GM18498 (cell line): ENCODE measurements at regions not wholly inside any gene's neighbourhood (a gene's known extent, or its start where the extent isn't known, plus 50 kb on each side); places are given as distances from the start of the nearest gene placed in this dataset.

Source experiments
- ATAC-seq: cut with Tn5 transposase; IDR thresholded peaks from one replicate; pipeline ENCODE4 v1.9.1; 2021; ENCODE audit warnings: mild to moderate bottlenecking, moderate library complexity; ENCODE audit not compliant: unreplicated experiment

DNA sequence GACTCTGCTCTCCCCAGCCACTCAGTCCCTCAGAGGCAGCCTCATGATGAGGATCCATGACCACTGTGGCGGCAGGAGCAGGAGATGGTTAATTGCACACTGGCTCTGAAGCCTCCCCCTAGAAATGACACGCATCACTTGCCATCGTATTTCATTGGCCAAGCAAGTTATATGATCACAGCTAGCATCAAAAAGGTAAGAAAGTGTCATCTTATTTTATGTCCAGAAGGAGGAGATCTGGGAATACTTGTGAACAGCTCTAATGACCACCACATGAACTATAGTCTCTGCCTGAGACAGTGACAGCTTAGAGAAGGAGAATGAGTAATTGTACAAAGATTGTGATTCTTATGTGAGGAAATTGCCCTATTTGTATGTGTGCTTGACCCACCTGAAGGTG lies 363.4 kb downstream of the NUAK1 start:
- ATAC-seq = no peak

DNA sequence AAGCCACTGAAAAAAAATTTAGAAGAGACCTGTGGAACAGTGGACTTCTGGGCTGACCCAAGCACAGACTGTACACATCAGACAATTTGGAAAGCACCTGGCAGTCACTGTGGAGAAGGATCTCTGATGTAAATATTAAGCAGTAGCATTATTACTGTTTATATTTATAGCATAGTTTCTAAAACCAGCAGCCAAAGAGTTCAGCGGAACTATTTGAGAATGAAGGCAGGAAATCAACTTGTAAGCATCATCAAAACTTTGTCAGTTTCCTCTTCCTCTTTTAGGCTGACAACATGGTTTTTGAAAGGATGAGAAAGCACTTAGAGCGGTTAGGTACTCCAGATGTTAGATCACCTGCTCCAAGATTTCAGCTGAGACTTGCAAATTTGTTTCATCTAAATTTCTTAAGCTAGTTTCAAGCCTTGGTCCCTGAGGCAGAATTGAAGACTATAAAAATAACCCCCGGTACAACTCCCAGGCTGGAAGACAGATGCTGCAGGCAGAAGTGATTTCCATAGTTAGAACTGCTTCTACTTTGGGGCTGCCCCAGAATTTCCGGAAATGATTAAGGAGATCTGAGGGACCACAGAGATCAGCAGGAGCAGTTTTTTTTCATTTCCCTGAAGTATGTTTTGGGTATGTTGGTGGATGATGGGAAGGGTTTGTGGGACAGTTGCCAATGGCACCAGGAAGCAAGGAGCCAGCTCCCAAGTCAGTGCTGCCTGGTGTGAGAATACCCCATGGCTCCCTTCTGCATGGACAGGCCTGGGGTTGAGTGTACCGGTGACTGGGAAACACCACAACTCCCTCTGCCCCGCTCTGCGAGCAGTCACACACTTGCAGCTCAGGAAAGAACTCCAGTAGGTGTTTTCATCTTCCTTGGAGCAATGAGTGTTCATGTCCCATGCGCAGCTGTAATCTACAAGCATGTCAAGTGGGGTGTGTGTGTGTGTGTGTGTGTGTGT lies 354.5 kb downstream of the NUAK1 start:
- no peak for ATAC-seq

DNA sequence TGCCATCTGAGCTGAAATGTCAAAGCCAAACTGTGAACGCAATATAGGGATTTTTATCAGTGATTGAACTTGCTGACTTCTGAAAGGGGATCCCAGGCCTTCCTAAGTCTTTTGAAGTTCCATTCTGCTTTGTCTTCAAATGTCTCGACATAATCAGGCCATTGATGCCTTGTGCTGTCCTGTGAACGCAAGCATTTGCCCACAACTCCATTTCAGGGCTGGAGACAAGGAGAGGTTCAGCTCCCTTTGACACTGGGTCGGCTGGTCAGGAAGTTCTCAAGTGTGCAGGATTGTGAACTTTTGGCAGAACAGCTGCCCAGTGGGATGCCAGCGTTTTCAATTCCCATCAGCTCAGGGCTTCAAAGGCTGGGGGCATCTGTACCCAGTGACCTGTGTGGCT lies 345.3 kb downstream of the NUAK1 start:
- ATAC-seq = no peak

DNA sequence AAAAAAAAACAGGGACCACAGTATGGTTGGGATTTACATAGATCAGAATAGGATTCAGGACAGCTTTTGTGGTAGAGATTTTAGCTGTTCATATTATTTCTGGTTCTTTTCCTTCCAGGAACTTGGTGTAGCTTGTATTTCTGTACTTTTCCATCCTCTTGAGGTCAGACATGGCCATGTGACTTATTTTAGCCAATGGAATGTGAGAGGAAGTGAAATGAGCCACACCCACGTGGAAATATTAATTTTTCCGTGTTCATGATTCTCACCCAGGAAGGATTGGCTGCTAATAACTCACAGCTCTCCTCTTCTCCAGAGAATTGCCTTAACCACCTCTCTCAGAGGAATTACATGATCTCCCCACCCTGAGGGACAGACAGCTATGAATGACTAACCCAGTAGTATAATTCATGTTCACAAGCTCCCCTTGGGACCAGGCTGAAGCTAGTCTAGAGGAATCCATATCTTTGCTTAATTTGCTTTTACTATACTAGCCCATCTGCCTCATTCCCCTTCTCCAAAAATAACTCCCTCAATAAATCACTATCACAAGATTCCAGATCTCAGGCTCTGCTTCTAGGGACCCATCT lies 340.4 kb downstream of the NUAK1 start:
- no peak for ATAC-seq

DNA sequence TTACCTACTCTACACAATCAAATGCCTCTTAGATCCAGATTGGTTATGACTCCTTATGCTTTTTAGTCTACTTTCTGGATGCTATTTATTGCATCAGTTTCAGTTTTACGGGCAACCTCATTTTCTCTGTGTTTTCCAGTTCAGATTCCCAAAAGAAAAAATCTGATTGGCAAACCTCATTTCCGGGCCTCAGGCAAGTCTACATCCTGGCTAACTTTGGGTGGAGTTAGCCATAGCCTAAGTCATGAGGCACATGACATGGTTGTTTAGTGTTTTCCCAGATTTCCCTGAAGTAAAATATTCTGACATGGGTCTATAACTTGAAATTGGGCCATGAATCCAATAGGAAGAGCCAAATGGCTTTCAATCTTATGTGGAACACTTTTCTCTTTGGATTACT lies 339.7 kb downstream of the NUAK1 start:
- no peak for ATAC-seq

DNA sequence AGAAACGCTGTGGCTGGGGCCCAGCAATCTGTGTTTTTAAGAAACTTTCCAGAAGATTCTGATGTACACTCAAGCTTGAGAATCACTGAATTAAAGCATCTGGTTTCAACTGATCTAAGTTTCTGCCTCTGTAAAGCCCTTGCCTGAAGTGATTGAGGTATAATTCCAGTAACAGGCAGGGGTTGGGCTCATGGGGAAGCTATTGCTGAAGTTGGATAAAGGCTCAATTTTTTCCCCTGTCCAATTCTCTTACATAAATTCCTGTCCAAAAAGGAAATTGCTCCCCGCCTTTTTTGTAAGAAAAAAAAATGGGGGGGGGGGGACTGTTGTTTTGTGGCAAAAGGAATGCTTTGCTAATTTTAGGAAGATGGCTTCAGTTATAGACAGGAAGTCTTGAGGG lies 337.4 kb downstream of the NUAK1 start:
- no peak for ATAC-seq

DNA sequence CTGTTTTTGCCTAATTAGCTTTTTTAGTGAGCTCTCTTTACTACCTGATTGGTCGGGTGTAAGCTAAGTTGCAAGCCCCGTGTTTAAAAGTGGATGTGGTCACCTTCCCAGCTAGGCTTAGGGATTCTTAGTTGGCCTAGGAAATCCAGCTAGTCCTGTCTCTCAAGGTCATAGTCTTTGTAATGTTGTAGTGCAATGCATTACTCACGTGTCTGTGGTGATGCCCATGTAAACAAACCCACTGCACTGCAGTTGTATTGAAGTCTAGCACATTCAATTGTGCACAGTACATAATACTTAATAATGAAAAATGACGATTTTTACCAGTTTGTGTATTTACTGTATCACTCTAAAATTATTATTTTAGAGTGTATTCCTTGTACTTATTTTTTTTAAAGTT lies 335.5 kb downstream of the NUAK1 start:
- no peak for ATAC-seq

DNA sequence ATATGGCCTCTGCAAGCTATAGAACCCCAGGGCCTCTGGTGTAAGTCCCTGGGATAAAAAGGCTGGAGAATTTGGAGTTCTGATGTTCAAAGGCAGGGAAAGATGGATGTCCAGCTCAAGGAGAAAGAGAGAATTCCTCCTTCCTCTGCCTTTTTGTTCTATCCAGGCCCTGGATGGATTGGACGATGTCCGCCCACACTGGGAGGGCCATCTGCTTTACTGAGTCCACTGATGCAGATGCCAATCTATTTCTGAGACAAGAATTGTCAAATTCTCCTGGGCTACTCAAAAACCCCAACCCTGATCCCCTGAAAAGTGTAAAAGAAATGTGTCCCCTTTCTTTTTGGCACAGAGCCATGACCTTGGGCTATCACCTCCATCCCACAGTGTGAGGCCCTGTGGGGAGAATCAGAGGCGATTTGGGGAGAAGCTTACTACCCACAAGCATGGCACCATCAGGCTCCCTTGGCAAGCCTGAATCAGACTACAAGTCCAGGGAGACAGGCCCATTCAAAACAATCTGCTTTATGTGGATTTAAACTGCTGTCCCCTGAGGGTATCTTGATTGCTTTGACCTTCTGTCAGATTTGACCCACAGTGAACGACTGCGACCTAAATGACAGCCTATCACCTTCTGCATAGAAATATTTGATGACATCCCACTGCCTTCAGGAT lies 334.0 kb downstream of the NUAK1 start:
- ATAC-seq = no peak

DNA sequence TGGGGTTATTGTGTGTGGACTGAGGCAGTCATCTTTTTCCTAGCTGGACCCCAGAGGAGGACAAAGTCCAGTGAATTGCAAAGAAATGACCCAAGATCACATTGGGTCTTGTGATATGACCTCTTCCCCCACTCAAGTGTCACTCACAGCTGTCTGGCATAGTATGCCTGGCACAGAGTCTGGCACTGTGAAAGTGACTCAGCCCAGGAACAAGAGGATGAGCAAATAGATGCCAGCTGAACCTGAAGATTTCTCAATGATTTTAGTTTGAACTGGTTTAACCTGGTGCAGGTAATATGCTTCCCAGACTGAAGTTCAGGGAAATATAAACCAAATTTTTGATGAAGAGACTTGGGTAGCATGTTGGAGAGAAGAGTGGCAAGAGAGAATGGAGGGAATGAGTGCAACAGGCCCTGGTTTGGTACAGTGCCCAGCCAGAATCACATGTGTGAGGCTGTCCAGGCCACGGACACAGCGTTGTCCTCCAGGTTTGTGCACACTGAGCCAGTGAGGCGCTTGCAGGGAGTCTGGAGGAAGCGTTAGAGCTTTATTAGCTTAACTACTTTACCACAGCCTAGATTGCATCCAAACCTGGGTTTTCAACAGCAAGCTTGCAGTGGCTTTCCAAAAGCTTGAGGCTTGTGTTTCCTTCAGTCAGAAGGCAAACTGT lies 332.9 kb downstream of the NUAK1 start:
- no peak for ATAC-seq

DNA sequence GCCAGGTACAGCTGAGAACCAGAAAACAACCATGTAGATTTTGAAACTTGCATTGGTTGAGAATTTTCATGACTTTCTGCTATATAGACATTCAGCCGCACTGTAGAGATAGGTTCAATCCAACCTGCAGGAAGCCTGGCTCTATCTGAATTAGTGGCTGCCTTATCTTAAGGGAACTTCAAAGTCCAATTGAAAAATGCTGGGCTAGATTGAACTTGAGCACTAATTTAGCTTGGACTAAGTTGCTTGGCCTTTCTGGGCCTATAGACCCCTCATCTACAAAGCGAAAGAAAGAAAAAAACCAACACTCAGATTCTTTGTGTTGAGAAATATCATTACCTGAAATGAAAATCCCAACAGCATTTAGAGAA lies 332.4 kb downstream of the NUAK1 start:
- ATAC-seq = no peak

DNA sequence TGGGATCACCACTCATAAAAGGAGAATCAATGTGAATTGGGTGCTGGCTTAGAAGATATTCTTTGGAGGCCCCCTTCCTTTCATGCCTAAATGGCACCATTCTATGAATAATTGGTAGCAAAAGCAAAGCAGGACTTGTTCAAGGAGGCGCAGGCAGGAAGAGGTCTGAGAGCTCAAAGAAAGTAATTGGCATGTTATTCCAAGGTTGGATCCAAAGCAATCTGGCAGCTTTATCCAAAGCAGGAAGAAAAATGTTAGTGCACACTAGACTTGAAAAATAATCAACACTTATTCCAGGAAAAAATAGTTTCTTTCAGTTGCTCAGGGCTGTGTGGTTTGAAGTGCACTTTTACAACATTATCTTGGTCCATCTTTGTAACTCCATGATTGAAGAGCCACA lies 326.4 kb downstream of the NUAK1 start:
- ATAC-seq = no peak

DNA sequence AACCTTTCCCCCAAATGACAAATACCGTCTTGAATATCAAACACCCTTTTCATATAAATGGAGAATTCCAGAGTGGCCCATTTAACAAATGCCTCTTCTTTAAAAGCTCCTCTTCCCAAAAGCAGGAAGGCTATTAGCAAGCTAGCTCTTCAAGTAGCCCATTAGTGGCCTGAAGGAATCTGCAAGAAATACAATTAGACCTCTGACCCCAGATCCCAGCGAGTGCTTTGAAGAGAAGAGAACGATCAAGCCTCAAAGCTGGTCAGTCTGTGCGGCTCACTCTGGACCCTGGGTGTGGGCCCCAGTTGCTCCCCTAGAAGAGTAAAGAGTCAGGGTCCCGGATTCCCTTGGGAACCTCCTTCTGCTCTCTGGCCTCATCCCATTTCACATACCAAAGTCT lies 325.6 kb downstream of the NUAK1 start:
- no peak for ATAC-seq

DNA sequence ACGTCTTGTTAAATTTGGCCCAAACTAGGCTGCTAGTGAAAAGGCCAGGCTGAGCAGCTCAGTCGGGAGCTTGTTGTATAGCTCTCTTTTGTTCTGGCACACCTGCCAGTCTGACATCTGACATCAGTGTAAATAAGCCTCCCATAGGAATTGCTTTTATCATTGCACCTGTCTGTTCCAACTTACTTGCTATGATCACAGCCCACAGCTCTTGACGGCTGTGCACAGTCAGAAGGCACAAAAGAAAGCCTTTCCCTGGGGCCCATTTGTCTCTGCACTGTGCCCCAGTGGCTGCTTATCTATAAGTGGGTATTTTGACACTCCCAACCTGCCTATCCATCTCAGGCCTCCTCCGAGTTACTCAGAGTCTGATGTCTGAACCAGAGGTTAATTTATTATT lies 324.5 kb downstream of the NUAK1 start:
- ATAC-seq = no peak

DNA sequence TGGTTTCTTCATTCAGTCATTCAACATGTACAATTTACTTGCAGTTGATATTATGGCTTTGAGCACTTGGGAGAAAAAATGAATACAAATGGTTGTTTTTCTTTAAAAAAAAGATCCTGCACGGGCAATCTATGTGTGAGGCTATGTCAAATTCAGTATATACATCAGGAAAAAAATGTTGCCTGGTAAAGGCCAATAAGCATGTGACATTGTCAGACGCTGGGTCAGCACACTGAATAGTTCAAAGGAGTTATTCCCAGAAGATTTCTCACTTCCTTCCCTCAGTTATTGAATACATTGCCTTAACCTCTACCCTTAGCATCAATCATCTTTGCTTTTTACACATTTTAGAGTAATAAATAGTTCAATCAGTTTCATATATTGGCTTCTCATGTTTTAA lies 319.2 kb downstream of the NUAK1 start:
- no peak for ATAC-seq

DNA sequence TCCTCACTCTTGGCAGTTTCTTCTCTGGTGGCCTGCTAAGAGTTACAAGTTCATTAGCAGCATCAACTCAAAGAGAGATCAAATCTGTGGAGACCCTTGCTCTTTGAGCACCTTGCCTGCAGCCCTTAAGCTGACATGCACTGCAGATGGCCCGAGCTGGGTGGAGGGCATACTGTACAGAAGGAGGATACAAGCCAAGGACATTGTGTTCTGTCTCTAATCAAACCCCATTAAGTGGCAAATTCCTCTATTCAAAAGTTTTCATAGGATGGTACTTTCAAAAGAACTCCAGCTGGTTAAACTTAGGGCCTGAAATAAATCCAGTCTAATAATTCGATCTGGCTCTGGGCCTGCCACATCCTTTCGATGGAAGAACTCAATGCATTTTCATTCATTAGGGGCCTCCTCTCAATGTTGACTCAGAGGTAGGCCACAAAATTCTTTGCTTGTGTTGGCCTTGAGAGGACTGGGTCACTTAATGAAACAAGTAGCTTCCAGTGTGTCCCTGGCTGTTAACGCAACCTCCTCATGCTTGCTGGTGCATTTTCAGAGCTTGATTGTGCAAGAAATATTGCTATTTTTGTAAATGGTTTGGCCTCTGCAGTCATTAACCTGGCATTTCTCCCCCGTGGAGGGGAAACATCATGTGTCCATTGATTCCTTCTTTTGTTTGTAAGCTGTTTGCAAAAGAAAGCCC lies 318.2 kb downstream of the NUAK1 start:
- ATAC-seq = no peak

DNA sequence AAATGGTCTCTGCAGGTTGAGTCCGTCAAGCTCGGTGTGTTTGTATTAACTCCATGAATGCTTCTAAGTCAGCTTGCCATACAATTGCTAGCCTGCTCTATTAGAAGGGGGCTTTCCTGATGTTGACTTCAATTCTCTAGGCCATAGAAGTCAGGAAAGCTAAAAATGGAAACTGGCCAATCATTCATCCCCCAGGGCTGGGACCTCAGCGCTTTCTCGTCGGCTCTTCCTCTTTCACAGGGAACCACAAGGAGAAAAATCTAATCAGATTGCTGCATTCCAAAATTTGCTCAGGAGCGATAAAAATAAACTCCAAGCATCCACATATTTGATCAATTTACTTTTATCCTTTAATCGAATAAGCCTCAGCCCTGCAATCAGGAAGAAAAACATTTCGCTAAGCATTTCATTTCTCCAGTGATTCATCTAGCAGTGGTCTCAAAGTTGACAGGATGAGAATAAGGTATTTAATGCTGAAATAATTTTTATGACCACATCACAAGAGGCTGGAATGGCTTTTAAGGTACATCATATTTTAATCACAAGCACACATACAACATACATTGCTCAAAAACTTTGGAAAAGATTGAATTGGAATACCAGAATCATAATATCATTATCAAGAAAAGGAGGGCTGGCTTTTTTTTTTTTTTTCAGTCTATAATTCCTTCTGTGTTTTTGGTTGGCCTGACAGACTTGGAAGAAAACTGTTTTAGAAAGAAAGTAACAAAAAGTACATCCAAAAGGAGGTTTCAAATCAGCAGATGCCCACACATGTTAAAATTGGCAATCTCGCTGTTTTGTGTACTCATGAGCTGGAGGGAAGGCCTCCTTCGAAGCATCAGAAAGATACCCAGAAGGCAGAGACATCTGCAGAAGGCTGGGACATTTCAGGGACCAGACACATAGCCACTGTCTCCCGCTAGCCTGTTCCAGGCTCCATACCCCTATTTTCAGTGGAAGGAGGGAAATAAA lies 316.3 kb downstream of the NUAK1 start:
- no peak for ATAC-seq

DNA sequence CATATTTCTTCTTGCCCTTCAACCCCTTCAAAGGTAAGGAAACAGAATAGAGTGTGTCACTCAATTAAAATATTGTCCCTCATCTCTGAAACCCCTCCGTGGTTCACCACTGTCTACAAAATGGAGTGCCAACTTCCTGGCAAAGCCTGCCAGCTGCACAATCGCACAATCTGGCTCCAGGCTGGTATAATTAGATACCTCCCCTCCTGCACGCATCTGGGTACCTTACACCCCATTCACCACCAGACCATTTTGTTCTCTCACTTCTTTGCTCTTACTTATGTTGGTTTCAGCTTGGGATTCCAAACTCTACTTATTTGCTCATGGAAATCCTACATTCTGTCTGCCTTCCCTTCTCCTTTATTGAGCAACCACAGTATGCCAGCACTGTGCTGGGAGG lies 314.9 kb downstream of the NUAK1 start:
- ATAC-seq = no peak

DNA sequence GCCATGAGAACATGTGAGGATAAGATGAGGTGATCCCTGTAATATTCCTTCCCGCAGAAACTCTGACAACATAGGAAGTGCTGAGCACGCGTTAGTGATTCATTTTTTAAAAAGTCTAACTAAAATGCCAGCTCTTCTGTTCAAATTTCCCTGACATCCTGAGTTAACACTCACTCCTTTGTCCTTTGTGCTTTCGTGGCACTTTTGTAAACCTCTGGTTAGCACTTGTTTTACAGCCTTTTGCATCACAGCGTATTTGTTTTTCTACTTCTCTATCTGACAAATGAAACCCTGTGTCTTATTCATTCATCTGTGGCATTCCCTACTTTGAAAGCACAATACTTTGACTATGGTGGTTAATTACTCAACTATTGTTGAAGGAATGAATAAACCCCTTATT lies 313.6 kb downstream of the NUAK1 start:
- no peak for ATAC-seq

DNA sequence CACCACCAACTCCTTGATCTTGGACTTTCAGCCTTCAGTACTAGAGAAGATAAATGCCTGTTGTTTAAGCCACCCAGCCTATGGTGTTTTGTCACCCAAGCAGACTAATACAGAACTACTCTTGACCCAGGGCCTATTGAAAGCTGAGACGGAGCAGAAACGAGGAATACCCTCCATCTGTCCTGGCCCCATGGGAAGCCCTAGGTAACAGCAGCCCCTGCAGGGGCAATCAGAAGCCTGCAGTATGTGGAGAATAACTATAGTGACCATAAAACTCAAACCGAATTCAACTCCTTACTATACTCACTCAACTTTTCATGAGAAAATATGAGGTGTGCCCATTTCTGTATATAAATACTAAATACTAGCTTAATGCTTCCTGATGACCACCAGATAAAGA lies 307.4 kb downstream of the NUAK1 start:
- ATAC-seq = no peak

DNA sequence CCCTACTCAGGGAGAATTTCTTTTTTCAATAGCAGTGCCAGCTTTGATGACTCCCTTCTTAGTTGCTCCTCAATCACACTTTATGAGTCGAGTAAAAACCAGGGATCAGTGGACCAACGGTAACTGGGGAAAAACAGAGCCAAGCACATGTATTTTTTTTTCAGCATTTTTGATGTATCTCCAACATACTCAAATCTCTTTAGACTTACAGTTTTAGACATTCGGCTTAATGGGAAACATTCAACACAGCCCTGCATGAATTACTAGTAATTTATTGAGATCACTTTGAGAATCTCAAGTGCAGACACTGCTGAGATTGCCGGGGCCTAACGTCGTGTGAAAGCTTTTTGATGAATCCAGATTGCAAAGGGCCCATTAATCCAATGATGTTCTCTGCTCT lies 306.7 kb downstream of the NUAK1 start:
- no peak for ATAC-seq
